Endothelial cell of umbilical vein (primary cell): ENCODE measurements at regions not wholly inside any gene's neighbourhood (a gene's known extent, or its start where the extent isn't known, plus 50 kb on each side); places are given as distances from the start of the nearest gene placed in this dataset.

Experiments used
- CTCF ChIP-seq, 2 donors: IDR thresholded peaks; 1 replicate in 1 of 2; 2 replicates in 1 of 2; pipeline ENCODE4 v1.5.1; 2011; ENCODE audit warnings: low read length in 2 of 2, mild to moderate bottlenecking in 2 of 2, moderate library complexity in 2 of 2, control low read depth in 1 of 2, inconsistent platforms in 1 of 2, low read depth in 1 of 2; ENCODE audit not compliant: insufficient read depth in 1 of 2; ENCODE audit errors: extremely low read depth in 1 of 2
- EZH2 ChIP-seq: IDR thresholded peaks from 2 replicates; pipeline ENCODE4 v1.6.1; 2012; ENCODE audit warnings: borderline replicate concordance, low read depth, mild to moderate bottlenecking, moderate library complexity, low read length, inconsistent platforms; ENCODE audit not compliant: severe bottlenecking
- GATA2 ChIP-seq: IDR thresholded peaks from 2 replicates; pipeline ENCODE4 v1.7.0; 2011; ENCODE audit warnings: low read depth, mild to moderate bottlenecking, moderate library complexity, mixed read lengths, low read length; ENCODE audit not compliant: insufficient read length, insufficient read depth
- JUN ChIP-seq: IDR thresholded peaks from 2 replicates; pipeline ENCODE4 v1.6.1; 2011; ENCODE audit warnings: borderline replicate concordance, low read depth; ENCODE audit not compliant: insufficient read length, insufficient read depth
- MYC ChIP-seq: IDR thresholded peaks from one replicate; pipeline ENCODE4 v1.6.1; 2011; ENCODE audit warnings: mild to moderate bottlenecking, low read depth, low read length
- POLR2A ChIP-seq: IDR thresholded peaks from 2 replicates; pipeline ENCODE4 v1.6.1; 2012; ENCODE audit warnings: low read depth, mild to moderate bottlenecking, control low read depth, low read length

GRCh38 chr6:86516087-86516486 lies 421.2 kb upstream of the HTR1E start:
- TF ChIP-seq POLR2A (no peak), CTCF (IDR thresholded peaks at IDR 0.05; ENCODE audit: extremely low read depth in 1 of 2, insufficient read depth in 1 of 2, low read depth in 1 of 2, low read length in 2 of 2) (no peak), MYC (no peak), JUN (no peak), EZH2 (no peak), GATA2 (no peak)
